GM12878 (cell line): ENCODE measurements at regions not wholly inside any gene's neighbourhood (a gene's known extent, or its start where the extent isn't known, plus 50 kb on each side); places are given as distances from the start of the nearest gene placed in this dataset.

Experiments used
- ATF7 ChIP-seq: fragments of 450-650 bp; IDR thresholded peaks from 2 replicates; pipeline ENCODE4 v1.6.1; 2016; ENCODE audit warnings: low read depth, mild to moderate bottlenecking
- BACH1 ChIP-seq: fragments of 450-650 bp; IDR thresholded peaks from 2 replicates; pipeline ENCODE4 v1.6.1; 2017; ENCODE audit warnings: mild to moderate bottlenecking, borderline replicate concordance
- BHLHE40 ChIP-seq, 2 experiments: fragments of 450-650 bp in 1 of 2; IDR thresholded peaks; 2 replicates each; pipeline ENCODE4 v1.6.1; 2011 to 2017; ENCODE audit warnings: low read depth in 2 of 2, borderline replicate concordance in 1 of 2, improper control_type of control experiment in 1 of 2, low read length in 1 of 2, mild to moderate bottlenecking in 1 of 2
- CBFB ChIP-seq: IDR thresholded peaks from 2 replicates; pipeline ENCODE4 v1.6.1; 2016; ENCODE audit warnings: antibody characterized with exemption, low read depth
- CHD2 ChIP-seq: IDR thresholded peaks from 2 replicates; pipeline ENCODE4 v1.6.1; 2011; ENCODE audit warnings: low read depth, low read length, improper control_type of control experiment, borderline replicate concordance
- CREB1 ChIP-seq: IDR thresholded peaks from 2 replicates; pipeline ENCODE4 v1.6.1; 2012; ENCODE audit warnings: low read depth, mild to moderate bottlenecking, inconsistent platforms
- DPF2 ChIP-seq: fragments of 450-650 bp; IDR thresholded peaks from 2 replicates; pipeline ENCODE4 v1.6.1; 2017; ENCODE audit warnings: mild to moderate bottlenecking
- EED ChIP-seq: sonication (generic); IDR thresholded peaks from 2 replicates; pipeline ENCODE4 v1.6.1; 2016; ENCODE audit warnings: antibody characterized with exemption, low read depth
- EP300 ChIP-seq, 2 experiments: fragments of 150-350 bp in 1 of 2; IDR thresholded peaks; 2 replicates each; pipeline ENCODE4 v1.6.1; 2011 to 2012; ENCODE audit warnings: low read depth in 2 of 2, low read length in 2 of 2, borderline replicate concordance in 1 of 2, improper control_type of control experiment in 1 of 2, inconsistent platforms in 1 of 2; ENCODE audit not compliant: control insufficient read depth in 1 of 2
- EZH2 ChIP-seq: IDR thresholded peaks from 2 replicates; pipeline ENCODE4 v1.6.1; 2012; ENCODE audit warnings: low read depth, mild to moderate bottlenecking, control low read depth, inconsistent platforms, low read length, borderline replicate concordance; ENCODE audit not compliant: control insufficient read depth
- HDAC2 ChIP-seq: fragments of 200-600 bp; sonication (generic); IDR thresholded peaks from 2 replicates; pipeline ENCODE4 v1.6.1; 2017
- IKZF2 ChIP-seq, 2 experiments: fragments of 450-650 bp; IDR thresholded peaks; 2 replicates each; pipeline ENCODE4 v1.6.1; 2017; ENCODE audit warnings: mild to moderate bottlenecking in 2 of 2, moderate library complexity in 2 of 2
- MEF2B ChIP-seq: fragments of 450-650 bp; IDR thresholded peaks from 2 replicates; pipeline ENCODE4 v1.6.1; 2018; ENCODE audit warnings: mild to moderate bottlenecking, moderate library complexity; ENCODE audit not compliant: partially characterized antibody, poor library complexity, severe bottlenecking
- MLLT1 ChIP-seq: fragments of 450-650 bp; IDR thresholded peaks from 2 replicates; pipeline ENCODE4 v1.6.1; 2016; ENCODE audit warnings: mild to moderate bottlenecking
- MTA3 ChIP-seq: IDR thresholded peaks from 2 replicates; pipeline ENCODE4 v1.6.1; 2012; ENCODE audit warnings: low read length, inconsistent platforms, borderline replicate concordance
- NBN ChIP-seq: fragments of 450-650 bp; IDR thresholded peaks from 2 replicates; pipeline ENCODE4 v1.6.1; 2016
- NFYB ChIP-seq: IDR thresholded peaks from 2 replicates; pipeline ENCODE4 v1.6.1; 2011; ENCODE audit warnings: low read depth, mild to moderate bottlenecking, low read length, improper control_type of control experiment, moderate library complexity; ENCODE audit not compliant: insufficient read depth
- PAX5 ChIP-seq: IDR thresholded peaks from 2 replicates; pipeline ENCODE4 v1.6.1; 2011; ENCODE audit warnings: low read depth, low read length, borderline replicate concordance
- RAD51 ChIP-seq: fragments of 450-650 bp; IDR thresholded peaks from 2 replicates; pipeline ENCODE4 v1.6.1; 2016; ENCODE audit warnings: moderate library complexity, mild to moderate bottlenecking, inconsistent platforms
- RELB ChIP-seq: fragments of 450-650 bp; IDR thresholded peaks from 2 replicates; pipeline ENCODE4 v1.6.1; 2017; ENCODE audit warnings: low read depth, mild to moderate bottlenecking, moderate library complexity
- RFX5 ChIP-seq: IDR thresholded peaks from 2 replicates; pipeline ENCODE4 v1.6.1; 2011; ENCODE audit warnings: low read depth, low read length, improper control_type of control experiment
- SMARCA5 ChIP-seq: fragments of 450-650 bp; IDR thresholded peaks from 2 replicates; pipeline ENCODE4 v1.6.1; 2017; ENCODE audit warnings: mild to moderate bottlenecking
- SP1 ChIP-seq: IDR thresholded peaks from one replicate; pipeline ENCODE4 v1.6.1; 2011; ENCODE audit warnings: low read depth, low read length
- SPI1 ChIP-seq: IDR thresholded peaks from 2 replicates; pipeline ENCODE4 v1.6.1; 2011; ENCODE audit warnings: low read depth, mild to moderate bottlenecking, low read length, moderate library complexity, borderline replicate concordance; ENCODE audit not compliant: insufficient read depth
- TCF3 ChIP-seq: IDR thresholded peaks from 2 replicates; pipeline ENCODE4 v1.6.1; 2012; ENCODE audit warnings: low read depth, mild to moderate bottlenecking, low read length, borderline replicate concordance; ENCODE audit not compliant: insufficient read depth
- TF ChIP-seq, protein P1 (sequence below): IDR thresholded peaks from 2 replicates; pipeline ENCODE4 v1.6.1; 2011; ENCODE audit warnings: borderline replicate concordance, low read depth, mild to moderate bottlenecking, moderate library complexity, low read length; ENCODE audit not compliant: insufficient read depth, poor library complexity, severe bottlenecking

DNA sequence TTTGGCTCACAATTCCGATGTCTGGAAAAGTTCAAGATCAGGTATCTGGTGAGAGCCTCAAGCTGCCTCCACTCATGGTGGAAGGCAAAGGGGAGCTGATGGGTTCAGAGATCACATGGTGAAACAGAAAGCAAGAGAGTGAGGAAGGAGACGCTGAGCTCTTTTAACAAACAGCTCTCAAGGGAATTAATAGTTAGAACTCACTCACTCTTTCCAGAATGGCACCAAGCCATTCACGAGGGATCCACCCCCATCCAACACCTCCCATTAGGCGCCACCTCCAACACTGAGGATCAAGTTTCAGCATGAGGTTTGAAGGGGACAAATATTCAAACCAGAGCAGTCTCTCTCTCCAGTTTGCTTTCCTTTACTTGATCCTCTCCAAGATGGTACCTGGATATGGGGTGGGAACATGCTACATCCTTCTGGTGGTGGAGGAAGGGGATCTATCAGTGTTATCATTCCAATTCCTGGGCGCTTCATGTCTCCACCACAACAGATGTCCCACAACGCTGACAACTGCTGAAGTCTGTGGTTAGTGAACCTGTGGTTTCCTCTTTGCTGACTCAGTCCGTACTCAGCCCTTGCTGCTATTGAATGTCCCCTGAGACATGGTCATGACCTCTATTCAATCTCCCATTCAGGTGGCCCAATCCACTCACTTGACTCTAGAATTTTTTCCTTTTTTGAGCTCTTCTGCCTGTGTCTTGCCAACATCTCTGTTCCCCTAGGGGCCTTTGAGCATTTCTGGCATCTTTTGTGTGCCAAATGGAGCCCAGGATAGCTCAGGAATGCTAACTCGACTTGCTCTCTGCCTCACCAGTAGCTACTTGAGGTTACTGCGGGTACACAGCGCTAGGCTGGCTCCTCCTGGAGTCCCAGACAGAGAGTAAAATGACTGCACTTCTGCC lies 395.2 kb downstream of the MID1IP1 start (continued):
- peak; percentile 86 for TF ChIP-seq RELB
- peak; percentile 98 for TF ChIP-seq SMARCA5
- TF ChIP-seq CREB1: peak; percentile 42; the same call in 1 of the 2 replicates
- TF ChIP-seq SP1: peak; percentile 43
- TF ChIP-seq DPF2: peak; percentile 96
- peak; percentile 96 for TF ChIP-seq MEF2B
- peak; percentile 94 for TF ChIP-seq IKZF2 (IDR thresholded peaks at IDR 0.05)
- TF ChIP-seq EP300 (IDR thresholded peaks at IDR 0.05; ENCODE audit: borderline replicate concordance in 1 of 2, control insufficient read depth in 1 of 2, low read depth in 2 of 2, low read length in 2 of 2): peak; percentile 49 to 80; a peak in 3 of 4 replicates
- TF ChIP-seq, protein P1, sequence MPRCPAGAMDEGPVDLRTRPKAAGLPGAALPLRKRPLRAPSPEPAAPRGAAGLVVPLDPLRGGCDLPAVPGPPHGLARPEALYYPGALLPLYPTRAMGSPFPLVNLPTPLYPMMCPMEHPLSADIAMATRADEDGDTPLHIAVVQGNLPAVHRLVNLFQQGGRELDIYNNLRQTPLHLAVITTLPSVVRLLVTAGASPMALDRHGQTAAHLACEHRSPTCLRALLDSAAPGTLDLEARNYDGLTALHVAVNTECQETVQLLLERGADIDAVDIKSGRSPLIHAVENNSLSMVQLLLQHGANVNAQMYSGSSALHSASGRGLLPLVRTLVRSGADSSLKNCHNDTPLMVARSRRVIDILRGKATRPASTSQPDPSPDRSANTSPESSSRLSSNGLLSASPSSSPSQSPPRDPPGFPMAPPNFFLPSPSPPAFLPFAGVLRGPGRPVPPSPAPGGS: peak; percentile 33
- peak in 1 of 2 experiments; percentile 56; a peak in 1 of 4 replicates for TF ChIP-seq BHLHE40 (IDR thresholded peaks at IDR 0.05; ENCODE audit: borderline replicate concordance in 1 of 2, low read depth in 2 of 2, low read length in 1 of 2)
- no peak for TF ChIP-seq HDAC2
- peak; percentile 60; the same call in 1 of the 2 replicates for TF ChIP-seq MTA3
- TF ChIP-seq CBFB: peak; percentile 94
- TF ChIP-seq EZH2: 0 out of 2 replicates have a peak, but pooled peaks have one; percentile 73
- peak; percentile 88 for TF ChIP-seq PAX5
- peak; percentile 14; the same call in 1 of the 2 replicates for TF ChIP-seq SPI1
- peak; percentile 93; the same call in 1 of the 2 replicates for TF ChIP-seq BACH1
- no peak for TF ChIP-seq RFX5
- TF ChIP-seq RAD51: peak; percentile 64
- TF ChIP-seq NBN: peak; percentile 80; the same call in 1 of the 2 replicates
- TF ChIP-seq EED: peak; percentile 79
- peak; percentile 95 for TF ChIP-seq MLLT1
- TF ChIP-seq TCF3: peak; percentile 92
- TF ChIP-seq NFYB: no peak
- TF ChIP-seq CHD2: 0 out of 2 replicates have a peak, but pooled peaks have one; percentile 33
- TF ChIP-seq ATF7: peak; percentile 56; the same call in 1 of the 2 replicates
